CD8-positive, alpha-beta memory T cell (primary cell): ENCODE measurements at regions not wholly inside any gene's neighbourhood (a gene's known extent, or its start where the extent isn't known, plus 50 kb on each side); places are given as distances from the start of the nearest gene placed in this dataset.

Experiments used
- CTCF ChIA-PET: fragments of 350-600 bp; sonication (Branson Sonifier 250); formaldehyde crosslinking; loops from one replicate; lab custom pipeline; 2021; ENCODE audit warnings: antibody characterized with exemption; lab: Charles Lee
- POLR2A ChIA-PET: fragments of 350-600 bp; sonication (Branson Sonifier 250); formaldehyde crosslinking; loops from one replicate; lab custom pipeline; 2021; ENCODE audit warnings: antibody characterized with exemption; lab: Charles Lee
- DNase-seq, 5 donors: peaks; one replicate each; pipeline versions ENCODE4 v3.0.0 to v3.0.0-alpha.2; 2020 to 2022; ENCODE audit warnings: mixed read lengths in 1 of 5
- H3K27ac ChIP-seq: one replicate; pipeline ENCODE4 v1.7.0; 2013; ENCODE audit warnings: low read depth, mild to moderate bottlenecking, low read length, moderate library complexity
- H3K27me3 ChIP-seq: 2 replicates; pipeline ENCODE4 v1.7.0; 2013; ENCODE audit warnings: low read length, mild to moderate bottlenecking; ENCODE audit not compliant: insufficient read depth, poor library complexity, severe bottlenecking
- H3K36me3 ChIP-seq: 2 replicates; pipeline ENCODE4 v1.7.0; 2013; ENCODE audit warnings: mild to moderate bottlenecking, low read length, moderate library complexity; ENCODE audit not compliant: insufficient read depth
- H3K4me1 ChIP-seq: 2 replicates; pipeline ENCODE4 v1.7.0; 2013; ENCODE audit warnings: mild to moderate bottlenecking, low read length, moderate library complexity; ENCODE audit not compliant: insufficient read depth
- H3K4me3 ChIP-seq: 2 replicates; pipeline ENCODE4 v1.7.0; 2013; ENCODE audit warnings: mild to moderate bottlenecking, low read length
- H3K9me3 ChIP-seq: 2 replicates; pipeline ENCODE4 v1.7.0; 2013; ENCODE audit warnings: mild to moderate bottlenecking, low read length
- H3K27ac Mint-ChIP-seq, 8 donors: one replicate each; pipeline ENCODE4 v1.8.0; 2020 to 2021; ENCODE audit warnings: mixed read lengths in 8 of 8, mild to moderate bottlenecking in 6 of 8, inconsistent platforms in 3 of 8, moderate library complexity in 3 of 8
- H3K27me3 Mint-ChIP-seq, 2 donors: one replicate each; pipeline ENCODE4 v1.8.0; 2020 to 2021; ENCODE audit warnings: mixed read lengths in 2 of 2, mild to moderate bottlenecking in 1 of 2, moderate library complexity in 1 of 2
- H3K36me3 Mint-ChIP-seq, 3 donors: one replicate each; pipeline ENCODE4 v1.8.0; 2020 to 2021; ENCODE audit warnings: mixed read lengths in 3 of 3, inconsistent platforms in 1 of 3, mild to moderate bottlenecking in 1 of 3
- H3K4me1 Mint-ChIP-seq, 3 donors: one replicate each; pipeline ENCODE4 v1.8.0; 2020 to 2021; ENCODE audit warnings: mixed read lengths in 3 of 3, inconsistent platforms in 1 of 3, mild to moderate bottlenecking in 1 of 3
- H3K4me3 Mint-ChIP-seq, 7 donors: one replicate each; pipeline ENCODE4 v1.8.0; 2020 to 2021; ENCODE audit warnings: mixed read lengths in 7 of 7, mild to moderate bottlenecking in 6 of 7, moderate library complexity in 4 of 7, inconsistent platforms in 2 of 7
- H3K9me3 Mint-ChIP-seq, 5 donors: one replicate each; pipeline ENCODE4 v1.8.0; 2020 to 2022; ENCODE audit warnings: mixed read lengths in 5 of 5, mild to moderate bottlenecking in 3 of 5, moderate library complexity in 2 of 5, inconsistent platforms in 1 of 5

GRCh38 chr13:74466020-74466419 is 331.8 kb upstream of the KLF12 start:
- no peak for DNase-seq
- peaks cover 10 to 42% of the 10 kb centered on the region in 2 donors for H3K27me3 Mint-ChIP-seq
- no peaks in the 10 kb centered on the region for H3K36me3 Mint-ChIP-seq
- no peak overlapping the region for H3K4me3 Mint-ChIP-seq
- H3K27ac Mint-ChIP-seq: no peak overlapping the region
- ChIA-PET POLR2A (no interaction called here), CTCF (no interaction called here)
- Histone ChIP-seq H3K4me3 (no peak overlapping the region), H3K4me1 (no peaks in the 10 kb centered on the region), H3K27me3 (no peaks in the 10 kb centered on the region), H3K27ac (no peak overlapping the region), H3K36me3 (no peaks in the 10 kb centered on the region), H3K9me3 (no peaks in the 10 kb centered on the region)
- no peaks in the 10 kb centered on the region for H3K9me3 Mint-ChIP-seq
- H3K4me1 Mint-ChIP-seq: no peaks in the 10 kb centered on the region

GRCh38 chr13:74465271-74465670 is 331.1 kb upstream of the KLF12 start:
- H3K4me3 ChIP-seq: no peak overlapping the region
- ChIA-PET CTCF (no interaction called here), POLR2A (no interaction called here)
- H3K4me1 ChIP-seq: no peaks in the 10 kb centered on the region
- H3K36me3 ChIP-seq: no peaks in the 10 kb centered on the region
- no peak for DNase-seq
- Mint-ChIP-seq H3K4me3 (no peak overlapping the region), H3K4me1 (no peaks in the 10 kb centered on the region), H3K9me3 (no peaks in the 10 kb centered on the region), H3K27me3 (peaks cover 8 to 44% of the 10 kb centered on the region in 2 donors), H3K27ac (no peak overlapping the region), H3K36me3 (no peaks in the 10 kb centered on the region)
- H3K27ac ChIP-seq: no peak overlapping the region
- no peaks in the 10 kb centered on the region for H3K9me3 ChIP-seq
- peaks cover 2% of the 10 kb centered on the region for H3K27me3 ChIP-seq

- H3K27me3 ChIP-seq: peaks cover 5% of the 10 kb centered on the region
- no peak overlapping the region for H3K27ac ChIP-seq
- Mint-ChIP-seq H3K4me1 (no peaks in the 10 kb centered on the region), H3K9me3 (no peaks in the 10 kb centered on the region), H3K36me3 (no peaks in the 10 kb centered on the region), H3K27me3 (peaks cover 5 to 44% of the 10 kb centered on the region in 2 donors), H3K27ac (no peak overlapping the region), H3K4me3 (no peak overlapping the region)
- no peaks in the 10 kb centered on the region for H3K4me1 ChIP-seq
- ChIA-PET CTCF (no interaction called here), POLR2A (no interaction called here)
- H3K36me3 ChIP-seq: no peaks in the 10 kb centered on the region
- no peak overlapping the region for H3K4me3 ChIP-seq
- no peak for DNase-seq
- H3K9me3 ChIP-seq: no peaks in the 10 kb centered on the region
Observed at GRCh38 chr13:74464670-74465069, 330.5 kb upstream of the KLF12 start.

GRCh38 chr13:74461011-74461410 is 326.8 kb upstream of the KLF12 start:
- POLR2A ChIA-PET: no interaction called here
- peaks cover 4 to 44% of the 10 kb centered on the region in 2 donors for H3K27me3 Mint-ChIP-seq
- no peak for DNase-seq
- no peaks in the 10 kb centered on the region for H3K9me3 ChIP-seq
- H3K36me3 ChIP-seq: no peaks in the 10 kb centered on the region
- H3K4me1 ChIP-seq: no peaks in the 10 kb centered on the region
- H3K27ac Mint-ChIP-seq: no peak overlapping the region
- no peaks in the 10 kb centered on the region for H3K4me1 Mint-ChIP-seq
- H3K27me3 ChIP-seq: peaks cover 5% of the 10 kb centered on the region
- H3K4me3 Mint-ChIP-seq: no peak overlapping the region
- no peaks in the 10 kb centered on the region for H3K9me3 Mint-ChIP-seq
- CTCF ChIA-PET: no interaction called here
- H3K4me3 ChIP-seq: no peak overlapping the region
- H3K27ac ChIP-seq: no peak overlapping the region
- no peaks in the 10 kb centered on the region for H3K36me3 Mint-ChIP-seq

- peaks cover 0 to 4% (median 3%) of the 10 kb centered on the region in 5 donors for H3K9me3 Mint-ChIP-seq
- POLR2A ChIA-PET: no interaction called here
- no peaks in the 10 kb centered on the region for H3K4me1 Mint-ChIP-seq
- H3K9me3 ChIP-seq: no peaks in the 10 kb centered on the region
- CTCF ChIA-PET: no interaction called here
- peaks cover 0 to 15% (median 2%) of the 10 kb centered on the region in 3 donors for H3K36me3 Mint-ChIP-seq
- H3K27me3 Mint-ChIP-seq: peaks cover 5 to 33% of the 10 kb centered on the region in 2 donors
- DNase-seq: no peak
- H3K27ac ChIP-seq: no peak overlapping the region
- H3K4me3 Mint-ChIP-seq: no peak overlapping the region
- no peaks in the 10 kb centered on the region for H3K4me1 ChIP-seq
- H3K36me3 ChIP-seq: no peaks in the 10 kb centered on the region
- no peak overlapping the region for H3K4me3 ChIP-seq
- no peak overlapping the region for H3K27ac Mint-ChIP-seq
- no peaks in the 10 kb centered on the region for H3K27me3 ChIP-seq
Observed at GRCh38 chr13:74452881-74453280, 318.7 kb upstream of the KLF12 start.

GRCh38 chr13:74452176-74452575 is 318.0 kb upstream of the KLF12 start:
- Mint-ChIP-seq H3K4me1 (no peaks in the 10 kb centered on the region), H3K4me3 (no peak overlapping the region), H3K36me3 (peaks cover 0 to 15% (median 2%) of the 10 kb centered on the region in 3 donors), H3K27me3 (peaks cover 6 to 29% of the 10 kb centered on the region in 2 donors), H3K9me3 (peaks cover 0 to 4% (median 3%) of the 10 kb centered on the region in 5 donors), H3K27ac (no peak overlapping the region)
- ChIA-PET CTCF (no interaction called here), POLR2A (no interaction called here)
- no peaks in the 10 kb centered on the region for H3K36me3 ChIP-seq
- no peak overlapping the region for H3K27ac ChIP-seq
- H3K4me3 ChIP-seq: no peak overlapping the region
- DNase-seq: no peak
- H3K27me3 ChIP-seq: no peaks in the 10 kb centered on the region
- H3K4me1 ChIP-seq: no peaks in the 10 kb centered on the region
- H3K9me3 ChIP-seq: no peaks in the 10 kb centered on the region

- Histone ChIP-seq H3K36me3 (no peaks in the 10 kb centered on the region), H3K4me3 (no peak overlapping the region), H3K4me1 (no peaks in the 10 kb centered on the region), H3K27ac (no peak overlapping the region), H3K9me3 (no peaks in the 10 kb centered on the region), H3K27me3 (no peaks in the 10 kb centered on the region)
- ChIA-PET CTCF (no interaction called here), POLR2A (no interaction called here)
- peaks cover 6 to 26% of the 10 kb centered on the region in 2 donors for H3K27me3 Mint-ChIP-seq
- peaks cover 0 to 4% (median 3%) of the 10 kb centered on the region in 5 donors for H3K9me3 Mint-ChIP-seq
- H3K27ac Mint-ChIP-seq: no peak overlapping the region
- H3K4me3 Mint-ChIP-seq: no peak overlapping the region
- no peaks in the 10 kb centered on the region for H3K4me1 Mint-ChIP-seq
- peaks cover 0 to 15% (median 2%) of the 10 kb centered on the region in 3 donors for H3K36me3 Mint-ChIP-seq
- DNase-seq: no peak
Observed at GRCh38 chr13:74450964-74451363, 316.8 kb upstream of the KLF12 start.

GRCh38 chr13:74450525-74450845 is 316.3 kb upstream of the KLF12 start:
- Histone ChIP-seq H3K36me3 (no peaks in the 10 kb centered on the region), H3K9me3 (no peaks in the 10 kb centered on the region), H3K4me1 (no peaks in the 10 kb centered on the region), H3K27me3 (no peaks in the 10 kb centered on the region), H3K27ac (no peak overlapping the region), H3K4me3 (no peak overlapping the region)
- no peaks in the 10 kb centered on the region for H3K4me1 Mint-ChIP-seq
- POLR2A ChIA-PET: no interaction called here
- no peak overlapping the region for H3K4me3 Mint-ChIP-seq
- CTCF ChIA-PET: no interaction called here
- peak overlapping the region in 1 of 8 donors; percentile 68 for H3K27ac Mint-ChIP-seq
- peaks cover 4 to 22% of the 10 kb centered on the region in 2 donors for H3K27me3 Mint-ChIP-seq
- peaks cover 0 to 4% (median 3%) of the 10 kb centered on the region in 5 donors for H3K9me3 Mint-ChIP-seq
- DNase-seq: no peak
- peaks cover 0 to 15% (median 2%) of the 10 kb centered on the region in 3 donors for H3K36me3 Mint-ChIP-seq
